GM18951 (cell line): ENCODE measurements at regions not wholly inside any gene's neighbourhood (a gene's known extent, or its start where the extent isn't known, plus 50 kb on each side); places are given as distances from the start of the nearest gene placed in this dataset.

ENCODE experiments used
- POLR2A ChIP-seq: IDR thresholded peaks from 4 replicates; pipeline ENCODE4 v1.6.1; 2011; ENCODE audit warnings: mild to moderate bottlenecking; ENCODE audit not compliant: insufficient read length, insufficient read depth; ENCODE audit errors: extremely low read depth
- in situ Hi-C: fragments of 300-500 bp; cut with MboI; formaldehyde crosslinking; loops from one replicate; pipeline ENCODE4 v1.12.0; 2022; ENCODE audit warnings: low sequenced_read_pairs, mixed read lengths, inconsistent platforms; ENCODE audit not compliant: unreplicated experiment

- in situ Hi-C loops, result no loop called here
- TF ChIP-seq POLR2A, result no peak
Observed at GRCh38 chr22:47738472-47739013, 976.1 kb downstream of the TBC1D22A start.

- in situ Hi-C loops, result no loop called here
- TF ChIP-seq POLR2A, result no peak
Observed at GRCh38 chr22:47736186-47737034, 974.0 kb downstream of the TBC1D22A start.

- in situ Hi-C loops, result no loop called here
- no peak for TF ChIP-seq POLR2A
Observed at GRCh38 chr22:47734511-47734910, 972.1 kb downstream of the TBC1D22A start.

GRCh38 chr22:47727641-47728040 lies 965.2 kb downstream of the TBC1D22A start:
- in situ Hi-C loops, result no loop called here
- TF ChIP-seq POLR2A, result no peak

- TF ChIP-seq POLR2A, result no peak
- in situ Hi-C loops, result no loop called here
Observed at GRCh38 chr22:47724751-47725150, 962.3 kb downstream of the TBC1D22A start.

GRCh38 chr22:47724030-47724429 lies 961.6 kb downstream of the TBC1D22A start:
- no peak for TF ChIP-seq POLR2A
- in situ Hi-C loops, result no loop called here

- in situ Hi-C loops, result no loop called here
- TF ChIP-seq POLR2A, result no peak
Observed at GRCh38 chr22:47718337-47718736, 955.9 kb downstream of the TBC1D22A start.

GRCh38 chr22:47716890-47717615 lies 954.6 kb downstream of the TBC1D22A start:
- in situ Hi-C loops, result no loop called here
- TF ChIP-seq POLR2A, result no peak

GRCh38 chr22:47715866-47716578 lies 953.6 kb downstream of the TBC1D22A start:
- in situ Hi-C loops, result no loop called here
- no peak for TF ChIP-seq POLR2A

GRCh38 chr22:47713941-47714340 lies 951.5 kb downstream of the TBC1D22A start:
- in situ Hi-C loops, result no loop called here
- TF ChIP-seq POLR2A, result no peak

GRCh38 chr22:47710135-47710534 lies 947.7 kb downstream of the TBC1D22A start:
- TF ChIP-seq POLR2A, result no peak
- in situ Hi-C loops, result no loop called here

- no peak for TF ChIP-seq POLR2A
- in situ Hi-C loops, result no loop called here
Observed at GRCh38 chr22:47705350-47705749, 942.9 kb downstream of the TBC1D22A start.

GRCh38 chr22:47698906-47699305 lies 936.5 kb downstream of the TBC1D22A start:
- TF ChIP-seq POLR2A, result no peak
- in situ Hi-C loops, result no loop called here
